ENCODE measurements at regions not wholly inside any gene's neighbourhood (a gene's known extent, or its start where the extent isn't known, plus 50 kb on each side); places are given as distances from the start of the nearest gene placed in this dataset.

- TF ChIP-seq CTCF (IDR thresholded peaks at IDR 0.05; ENCODE audit: low read depth, low read length, poor library complexity, severe bottlenecking) = no peak
- TF ChIP-seq EZH2phosphoT487 (IDR thresholded peaks at IDR 0.05; ENCODE audit: borderline replicate concordance, low read length) = no peak
Observed at GRCh38 chr11:96607864-96608558, 218.2 kb downstream of the JRKL start.
